CD4-positive, alpha-beta T cell treated with Interferon gamma for 1 hour (primary cell): ENCODE measurements at regions not wholly inside any gene's neighbourhood (a gene's known extent, or its start where the extent isn't known, plus 50 kb on each side); places are given as distances from the start of the nearest gene placed in this dataset.
"Not testable (repeated sequence)": the region's sequence is repeated elsewhere in the genome, so short reads cannot be mapped to it uniquely, and the experiment has no call there.

Experiments used
- DNase-seq: peaks from one replicate; pipeline ENCODE4 v3.0.0-alpha.2; 2020

- no peak for DNase-seq
Measured at GRCh38 chr18:34280000-34280399, 55.3 kb upstream of the NOL4 start.

DNA sequence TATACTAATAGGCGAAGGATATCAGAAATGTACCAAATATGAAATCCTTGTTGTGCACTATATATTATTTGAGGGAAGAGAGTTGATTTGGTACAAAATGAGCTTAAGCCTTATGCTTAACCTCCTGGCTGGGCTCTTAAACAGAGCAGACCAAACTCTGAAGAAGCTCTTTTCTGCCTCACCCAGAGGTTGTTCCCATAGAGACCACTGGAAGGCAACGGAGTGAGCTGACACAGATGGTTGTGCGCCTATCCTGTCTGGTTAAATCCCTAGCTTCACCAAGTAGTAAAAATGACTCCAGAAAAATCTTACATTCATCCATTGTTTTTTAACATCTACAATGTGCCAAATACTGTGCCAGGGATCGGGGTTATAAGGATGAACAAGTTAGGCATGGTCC is 55.9 kb upstream of the NOL4 start:
- no peak for DNase-seq

- DNase-seq, result no peak
Measured at GRCh38 chr18:34281290-34281689, 56.6 kb upstream of the NOL4 start.

- no peak for DNase-seq
Measured at GRCh38 chr18:34281722-34282121, 57.0 kb upstream of the NOL4 start.

- no peak for DNase-seq
Measured at GRCh38 chr18:34283506-34283905, 58.8 kb upstream of the NOL4 start.

DNA sequence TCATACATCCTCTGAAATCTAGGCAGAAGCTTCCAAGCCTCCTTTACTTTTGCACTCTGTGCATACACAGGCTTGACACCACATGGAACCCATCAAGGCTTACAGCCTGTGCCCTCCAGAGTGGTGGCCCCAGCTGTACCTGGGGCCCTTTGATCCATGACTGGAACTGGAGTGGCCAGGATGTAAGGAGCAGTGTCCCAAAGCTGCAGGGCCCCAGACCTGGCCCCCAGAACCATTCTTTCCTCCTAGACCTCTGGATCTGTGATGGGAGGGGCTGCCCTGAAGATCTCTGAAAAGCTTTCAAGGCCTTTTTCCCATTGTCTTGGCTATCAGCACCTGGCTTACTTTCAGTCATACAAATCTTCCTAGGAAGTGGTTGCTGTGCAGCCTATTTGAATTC is 63.1 kb upstream of the NOL4 start:
- no peak for DNase-seq

GRCh38 chr18:34292594-34292993 is 67.9 kb upstream of the NOL4 start:
- DNase-seq, result no peak

DNA sequence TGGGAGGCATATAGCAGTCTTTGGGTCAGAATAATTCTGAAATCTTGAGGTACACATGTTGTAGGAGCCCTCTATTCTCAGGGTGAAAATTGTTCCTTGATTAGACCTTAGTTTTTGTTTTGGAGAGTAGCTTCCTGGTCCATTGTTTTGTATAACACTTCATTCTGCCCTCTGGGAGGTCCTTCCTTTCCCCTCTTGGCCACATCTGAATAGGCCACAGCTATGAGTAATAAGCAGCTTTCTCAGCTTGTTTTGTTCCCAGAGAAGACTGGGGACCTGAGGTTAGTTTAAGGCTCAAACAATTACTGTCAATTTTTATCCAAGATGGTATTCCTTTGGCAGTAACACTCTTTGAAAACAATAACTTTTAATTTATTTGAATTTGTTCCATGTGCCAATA is 72.6 kb upstream of the NOL4 start:
- no peak for DNase-seq

GRCh38 chr18:34299828-34300227 is 75.1 kb upstream of the NOL4 start:
- no peak for DNase-seq

DNA sequence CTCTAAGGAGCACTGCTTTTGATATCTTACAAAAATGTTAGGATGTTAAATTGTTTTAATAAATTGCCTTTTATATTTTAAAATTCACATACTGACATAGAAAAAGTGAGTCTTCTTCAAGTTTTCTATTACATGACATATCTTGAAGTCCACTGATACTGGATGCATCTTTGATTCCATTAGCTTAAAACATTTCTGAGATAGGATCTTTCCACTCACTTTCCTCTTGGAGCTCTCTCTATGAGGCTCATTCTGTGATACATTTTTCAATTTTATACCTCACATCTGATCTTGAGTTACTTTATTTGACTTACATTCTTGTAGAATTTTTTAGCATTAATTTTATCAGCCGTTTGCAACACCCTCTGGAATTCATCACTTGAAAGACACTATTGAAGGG is 86.8 kb upstream of the NOL4 start:
- DNase-seq, result no peak

DNA sequence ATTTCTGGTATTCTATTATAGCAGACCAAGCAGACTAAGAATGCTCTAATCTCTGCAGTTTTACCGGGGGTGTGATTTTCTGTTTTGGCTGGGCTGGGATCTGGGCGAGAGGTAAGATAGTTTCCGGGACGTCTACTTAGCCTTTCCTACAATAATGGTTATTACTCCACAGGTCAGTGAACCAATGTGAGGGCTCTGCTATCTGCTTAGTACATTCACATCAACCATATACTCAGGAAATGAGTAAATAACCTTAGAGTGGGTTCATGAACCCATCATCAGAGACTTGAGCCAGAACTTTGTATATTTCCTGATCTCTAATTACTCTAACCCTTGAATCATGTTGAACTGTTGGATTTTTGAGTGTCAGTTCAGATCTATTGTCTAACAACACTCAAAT is 90.1 kb upstream of the NOL4 start:
- DNase-seq, result no peak

DNA sequence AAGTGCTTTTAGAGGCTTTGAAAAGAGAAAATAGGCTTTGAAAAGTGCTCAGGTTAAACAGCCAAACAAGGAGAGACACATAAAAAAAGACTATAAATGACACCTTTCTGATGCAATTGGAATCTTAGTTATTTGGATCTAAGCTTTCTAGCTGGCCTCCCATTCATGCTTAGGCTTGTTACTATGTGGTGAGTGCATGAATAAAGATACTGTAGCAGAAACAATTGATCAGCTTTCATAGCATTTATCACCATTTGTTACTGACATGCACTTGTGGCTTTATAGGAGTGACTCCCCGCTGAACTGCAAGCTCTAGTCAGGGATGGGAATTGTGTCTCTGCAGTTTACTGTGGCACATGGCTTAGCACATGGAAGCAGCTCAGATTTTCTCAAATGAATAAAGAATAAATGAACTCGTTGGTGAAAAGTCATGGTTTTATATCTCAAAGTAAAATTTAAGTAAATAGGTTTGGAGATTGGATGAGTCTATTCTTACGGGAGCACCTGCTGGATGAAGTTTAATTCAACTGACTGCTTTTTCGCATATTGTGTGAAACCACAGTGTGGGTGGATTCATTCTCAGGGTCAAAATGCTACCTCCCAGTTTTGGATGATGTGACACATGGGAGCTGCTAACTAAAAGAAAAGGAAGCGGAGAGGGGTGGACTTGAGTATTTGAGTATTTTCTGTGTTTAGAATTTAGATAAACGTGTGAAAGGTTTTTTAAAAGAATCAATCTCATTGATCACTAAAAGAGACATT is 91.1 kb upstream of the NOL4 start:
- DNase-seq, result no peak

GRCh38 chr18:34320267-34320666 is 95.6 kb upstream of the NOL4 start:
- DNase-seq, result no peak

GRCh38 chr18:34321066-34321465 is 96.4 kb upstream of the NOL4 start:
- no peak for DNase-seq

DNA sequence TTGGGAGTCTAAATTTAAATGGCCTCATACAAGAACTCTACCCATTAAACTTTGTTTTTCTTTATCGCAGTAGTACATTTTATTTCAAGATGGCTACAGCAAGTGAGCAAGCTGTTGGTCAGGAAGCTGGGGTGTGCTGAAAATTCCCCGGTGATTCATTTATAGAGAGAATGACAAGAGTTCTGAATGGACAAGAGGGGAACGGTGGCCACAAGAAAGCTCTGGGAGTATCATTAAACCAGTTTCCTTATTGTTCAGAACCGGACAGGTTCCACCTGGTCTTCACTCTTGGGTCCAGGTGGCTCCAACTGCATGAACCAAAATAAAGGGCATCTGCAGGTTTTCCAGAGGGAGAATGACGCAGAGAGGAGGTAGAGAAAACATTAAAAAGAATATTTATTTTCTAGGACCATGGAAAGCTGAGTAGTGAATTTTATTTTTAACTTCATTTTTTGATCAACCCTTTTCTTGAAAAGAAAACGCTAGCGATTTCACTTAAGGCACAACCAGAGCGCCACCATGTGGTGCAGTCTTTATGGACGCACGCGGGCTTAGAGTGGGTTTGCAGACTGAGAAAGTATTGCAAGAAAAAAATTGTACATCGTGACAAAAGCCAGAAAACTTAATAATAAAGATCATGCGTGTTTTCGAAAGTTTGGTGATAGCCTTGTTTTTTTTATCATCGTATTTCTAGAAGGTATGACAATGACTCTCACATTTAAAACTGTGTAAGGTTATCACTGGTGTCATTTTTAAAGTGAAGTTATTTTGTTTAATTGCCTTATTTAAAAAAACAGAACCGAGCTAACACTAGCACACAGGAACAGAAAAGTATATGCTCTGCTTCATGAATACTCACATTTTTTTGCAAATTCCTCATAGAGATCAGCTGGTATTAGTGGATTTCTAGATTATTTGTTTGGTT is 97.9 kb upstream of the NOL4 start:
- no peak for DNase-seq

DNA sequence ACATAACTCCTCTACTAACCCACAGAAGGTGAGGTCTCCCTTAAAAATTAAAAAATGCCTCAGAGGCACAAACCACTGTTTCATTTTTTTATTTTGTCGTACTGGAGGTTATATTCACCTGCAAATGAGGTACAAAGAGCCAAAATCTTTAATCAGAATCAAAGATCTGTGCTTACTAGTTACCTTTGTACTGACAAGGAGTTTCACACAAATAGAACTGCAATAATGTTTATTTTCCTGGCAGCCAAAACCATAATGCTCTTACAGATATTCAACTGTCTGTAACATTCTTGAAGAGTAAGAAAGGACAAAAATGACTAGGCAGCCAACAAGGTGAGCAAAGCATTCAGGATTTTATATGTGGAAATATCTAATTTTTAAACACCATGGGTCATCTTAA is 105.1 kb upstream of the NOL4 start:
- no peak for DNase-seq

DNA sequence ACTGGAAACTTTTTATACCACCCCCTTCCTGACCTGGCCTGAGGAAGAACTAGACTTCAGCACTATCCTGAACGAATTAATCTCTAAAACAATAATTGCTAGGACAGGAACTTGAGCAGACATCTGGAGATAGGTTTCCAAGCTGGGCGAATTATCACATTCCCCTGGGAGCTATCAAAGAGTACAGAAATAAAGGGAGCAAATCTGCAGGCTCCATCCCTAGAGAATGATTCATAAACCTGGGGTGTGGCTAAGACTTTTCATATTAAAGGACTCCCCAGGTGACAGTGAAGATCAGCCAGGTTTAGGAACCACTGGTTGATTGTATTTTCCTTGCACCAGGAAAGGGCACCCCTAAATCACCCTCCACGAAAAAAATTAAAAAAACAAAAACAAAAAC is 105.6 kb upstream of the NOL4 start:
- DNase-seq, result no peak

GRCh38 chr18:34330907-34331306 is 106.2 kb upstream of the NOL4 start:
- not testable (repeated sequence) for DNase-seq

- not testable (repeated sequence) for DNase-seq
Measured at GRCh38 chr18:34331343-34331742, 106.6 kb upstream of the NOL4 start.

GRCh38 chr18:34339155-34339554 is 114.4 kb upstream of the NOL4 start:
- DNase-seq, result no peak

DNA sequence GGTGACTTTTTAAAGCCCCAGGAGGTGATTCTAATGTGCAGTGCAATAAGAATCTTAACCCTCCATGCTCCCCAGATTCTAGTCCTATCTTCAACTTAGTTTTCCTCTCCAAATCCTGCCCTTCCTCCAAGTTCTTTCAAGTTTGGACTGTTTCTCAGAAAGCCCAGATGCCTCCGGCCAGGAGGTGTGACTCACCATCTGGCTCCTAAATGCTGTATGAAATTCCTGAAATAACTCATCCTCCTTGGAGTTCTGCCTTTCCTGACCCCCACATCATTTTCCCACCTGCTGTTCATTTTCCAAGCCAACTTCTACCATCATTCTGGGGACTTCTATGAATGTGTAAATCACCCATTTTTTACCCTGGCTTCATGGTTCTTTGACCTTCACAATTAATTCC is 118.2 kb upstream of the NOL4 start:
- no peak for DNase-seq

DNA sequence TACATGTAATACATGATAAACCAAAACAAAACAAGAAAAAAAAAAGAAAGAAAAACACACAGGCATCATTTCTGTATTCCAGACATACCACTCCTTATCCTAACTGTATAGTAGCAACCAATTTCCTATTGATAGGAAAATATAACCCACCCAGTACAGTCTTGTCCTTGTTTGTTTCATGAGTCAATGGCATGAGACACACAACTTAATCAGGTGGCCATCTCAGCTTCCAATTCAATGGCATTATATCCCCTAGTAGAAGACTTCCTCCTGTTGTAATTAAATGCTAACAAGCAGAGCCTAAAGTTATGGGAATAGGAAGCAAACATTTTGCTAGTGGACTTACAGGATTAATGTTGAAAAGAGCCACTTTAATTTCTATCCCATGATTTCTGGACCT is 121.0 kb upstream of the NOL4 start:
- DNase-seq, result no peak

DNA sequence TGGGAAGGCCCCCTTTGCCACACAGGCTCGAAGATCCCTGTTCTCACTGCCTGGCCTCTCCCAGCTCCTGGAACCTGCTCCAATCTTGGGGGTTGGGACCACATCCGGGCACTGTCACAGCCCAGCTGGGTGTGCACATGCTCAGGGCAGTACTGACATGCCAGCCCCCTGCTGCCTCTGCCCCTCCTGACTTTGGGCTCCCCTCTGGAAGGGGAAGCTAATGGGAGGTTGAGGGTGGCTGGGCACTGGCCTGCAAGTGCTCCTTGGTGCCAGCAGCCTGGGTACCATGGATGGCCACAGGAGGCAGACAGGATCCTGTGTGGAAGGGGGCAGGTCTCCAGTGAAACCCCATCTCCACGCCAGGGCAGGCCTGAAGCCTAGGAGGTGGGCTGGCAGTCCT is 126.1 kb upstream of the NOL4 start:
- no peak for DNase-seq
